ENCODE measurements at regions not wholly inside any gene's neighbourhood (a gene's known extent, or its start where the extent isn't known, plus 50 kb on each side); places are given as distances from the start of the nearest gene placed in this dataset.

- Histone ChIP-seq H3K4me2 (ENCODE audit: insufficient read depth, low read length) (no peak overlapping the region), H3K36me3 (ENCODE audit: control insufficient read depth in 2 of 2, extremely low read depth in 1 of 2, insufficient read depth in 2 of 2, low read length in 2 of 2) (no peaks in the 10 kb centered on the region), H3K4me1 (ENCODE audit: control insufficient read depth, extremely low read depth, insufficient read depth, low read length) (peaks cover 3% of the 10 kb centered on the region), H3K9me3 (replicated peaks; ENCODE audit: control insufficient read depth, insufficient read depth, low read length) (no peaks in the 10 kb centered on the region), H3K4me3 (replicated peaks in 1 of 3; ENCODE audit: insufficient read depth in 1 of 3, low read depth in 1 of 3, low read length in 3 of 3) (no peak overlapping the region), H3K9ac (replicated peaks; ENCODE audit: extremely low read depth, insufficient read depth, low read length) (no peak overlapping the region), H3K27ac (ENCODE audit: insufficient read depth, low read depth, low read length) (no peak overlapping the region), H2AFZ (ENCODE audit: low read depth, low read length) (no peak overlapping the region), H3K9me1 (replicated peaks; ENCODE audit: control insufficient read depth, extremely low read depth, insufficient read depth, low read length) (no peaks in the 10 kb centered on the region), H4K20me1 (replicated peaks; ENCODE audit: control insufficient read depth, extremely low read depth, insufficient read depth, low read length) (no peaks in the 10 kb centered on the region), H3K79me2 (ENCODE audit: control insufficient read depth, insufficient read depth, low read length) (no peaks in the 10 kb centered on the region), H3K27me3 (ENCODE audit: control insufficient read depth in 2 of 2, insufficient read depth in 2 of 2, low read length in 2 of 2) (peaks cover 1 to 3% of the 10 kb centered on the region in 2 experiments)
- no TSS peak for BruUV-seq (replicated peaks)
- dilution Hi-C loops (cut with MboI; ENCODE audit: extremely low pct_ligation_motif_present, low sequenced_read_pairs) (no loop called here), intact Hi-C loops (cut with micrococcal nuclease) (no loop called here)
- ChIA-PET CTCF (no interaction called here), POLR2A (no interaction called here)
- FAIRE-seq: no peak
- DNase-seq (ENCODE audit: low read depth, low spot score): no peak
- TF ChIP-seq GATA2 (IDR thresholded peaks at IDR 0.05; ENCODE audit: insufficient read depth, insufficient read length, low read depth, low read length): no peak
- no peak for TF ChIP-seq FOS (IDR thresholded peaks at IDR 0.05; ENCODE audit: borderline replicate concordance, insufficient read depth, low read length)
- no peak for TF ChIP-seq MYC (IDR thresholded peaks at IDR 0.05; ENCODE audit: low read depth, low read length)
- TF ChIP-seq, protein P1, sequence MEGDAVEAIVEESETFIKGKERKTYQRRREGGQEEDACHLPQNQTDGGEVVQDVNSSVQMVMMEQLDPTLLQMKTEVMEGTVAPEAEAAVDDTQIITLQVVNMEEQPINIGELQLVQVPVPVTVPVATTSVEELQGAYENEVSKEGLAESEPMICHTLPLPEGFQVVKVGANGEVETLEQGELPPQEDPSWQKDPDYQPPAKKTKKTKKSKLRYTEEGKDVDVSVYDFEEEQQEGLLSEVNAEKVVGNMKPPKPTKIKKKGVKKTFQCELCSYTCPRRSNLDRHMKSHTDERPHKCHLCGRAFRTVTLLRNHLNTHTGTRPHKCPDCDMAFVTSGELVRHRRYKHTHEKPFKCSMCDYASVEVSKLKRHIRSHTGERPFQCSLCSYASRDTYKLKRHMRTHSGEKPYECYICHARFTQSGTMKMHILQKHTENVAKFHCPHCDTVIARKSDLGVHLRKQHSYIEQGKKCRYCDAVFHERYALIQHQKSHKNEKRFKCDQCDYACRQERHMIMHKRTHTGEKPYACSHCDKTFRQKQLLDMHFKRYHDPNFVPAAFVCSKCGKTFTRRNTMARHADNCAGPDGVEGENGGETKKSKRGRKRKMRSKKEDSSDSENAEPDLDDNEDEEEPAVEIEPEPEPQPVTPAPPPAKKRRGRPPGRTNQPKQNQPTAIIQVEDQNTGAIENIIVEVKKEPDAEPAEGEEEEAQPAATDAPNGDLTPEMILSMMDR (IDR thresholded peaks at IDR 0.05; ENCODE audit: extremely low read depth in 1 of 2, insufficient read depth in 1 of 2, low read depth in 1 of 2, low read length in 2 of 2): no peak
Measured at GRCh38 chr21:39050841-39051587, 132.2 kb downstream of the PSMG1 start.

GRCh38 chr21:39048574-39048973, 134.7 kb downstream of the PSMG1 start:
- Histone ChIP-seq H3K4me3 (replicated peaks in 1 of 3; ENCODE audit: insufficient read depth in 1 of 3, low read depth in 1 of 3, low read length in 3 of 3) (no peak overlapping the region), H3K4me1 (ENCODE audit: control insufficient read depth, extremely low read depth, insufficient read depth, low read length) (peaks cover 3% of the 10 kb centered on the region), H3K27ac (ENCODE audit: insufficient read depth, low read depth, low read length) (no peak overlapping the region), H3K36me3 (ENCODE audit: control insufficient read depth in 2 of 2, extremely low read depth in 1 of 2, insufficient read depth in 2 of 2, low read length in 2 of 2) (no peaks in the 10 kb centered on the region), H3K79me2 (ENCODE audit: control insufficient read depth, insufficient read depth, low read length) (no peaks in the 10 kb centered on the region), H4K20me1 (replicated peaks; ENCODE audit: control insufficient read depth, extremely low read depth, insufficient read depth, low read length) (no peaks in the 10 kb centered on the region), H3K27me3 (ENCODE audit: control insufficient read depth in 2 of 2, insufficient read depth in 2 of 2, low read length in 2 of 2) (no peaks in the 10 kb centered on the region), H2AFZ (ENCODE audit: low read depth, low read length) (no peak overlapping the region), H3K9me1 (replicated peaks; ENCODE audit: control insufficient read depth, extremely low read depth, insufficient read depth, low read length) (no peaks in the 10 kb centered on the region), H3K9me3 (replicated peaks; ENCODE audit: control insufficient read depth, insufficient read depth, low read length) (no peaks in the 10 kb centered on the region), H3K9ac (replicated peaks; ENCODE audit: extremely low read depth, insufficient read depth, low read length) (no peak overlapping the region), H3K4me2 (ENCODE audit: insufficient read depth, low read length) (no peak overlapping the region)
- BruUV-seq (replicated peaks): no TSS peak
- POLR2A ChIA-PET: no interaction called here
- no peak for TF ChIP-seq JUN (IDR thresholded peaks at IDR 0.05; ENCODE audit: borderline replicate concordance, insufficient read depth, insufficient read length, low read depth)
- TF ChIP-seq MYC (IDR thresholded peaks at IDR 0.05; ENCODE audit: low read depth, low read length): no peak
- TF ChIP-seq POLR2AphosphoS5 (IDR thresholded peaks at IDR 0.05; ENCODE audit: insufficient read depth, low read depth, low read length): no peak
- TF ChIP-seq POLR2A (IDR thresholded peaks at IDR 0.05; ENCODE audit: low read depth, low read length): no peak
- no peak for TF ChIP-seq GATA2 (IDR thresholded peaks at IDR 0.05; ENCODE audit: insufficient read depth, insufficient read length, low read depth, low read length)
- no peak for TF ChIP-seq EZH2 (IDR thresholded peaks at IDR 0.05; ENCODE audit: borderline replicate concordance, low read depth, low read length, severe bottlenecking)
- TF ChIP-seq MAX (IDR thresholded peaks at IDR 0.05; ENCODE audit: insufficient read depth, insufficient read length): no peak
- TF ChIP-seq FOS (IDR thresholded peaks at IDR 0.05; ENCODE audit: borderline replicate concordance, insufficient read depth, low read length): no peak
- TF ChIP-seq, protein P1 (IDR thresholded peaks at IDR 0.05; ENCODE audit: extremely low read depth in 1 of 2, insufficient read depth in 1 of 2, low read depth in 1 of 2, low read length in 2 of 2): no peak
- FAIRE-seq: no peak
- DNase-seq (ENCODE audit: low read depth, low spot score): no peak
- CTCF ChIA-PET: no interaction called here
- dilution Hi-C loops (cut with MboI; ENCODE audit: extremely low pct_ligation_motif_present, low sequenced_read_pairs) (no loop called here), intact Hi-C loops (cut with micrococcal nuclease) (loop anchor here (2.0 kb wide), 1 partner anchor 18 kb away; no protein-coding TSS in a partner anchor)

All from endothelial cell of umbilical vein (primary cell).